GM06990 (cell line): ENCODE measurements at regions not wholly inside any gene's neighbourhood (a gene's known extent, or its start where the extent isn't known, plus 50 kb on each side); places are given as distances from the start of the nearest gene placed in this dataset.

ENCODE experiments used
- DNase-seq: peaks from one replicate; pipeline ENCODE4 v3.0.0-alpha.2; 2011; ENCODE audit not compliant: insufficient read length; ENCODE audit errors: extremely low read depth
- H3K27me3 ChIP-seq: replicated peaks from 2 replicates; pipeline ENCODE4 v1.6.0; 2011; ENCODE audit warnings: low read length; ENCODE audit not compliant: control insufficient read depth, insufficient read depth
- H3K36me3 ChIP-seq: 2 replicates; pipeline ENCODE4 v1.5.1; 2011; ENCODE audit warnings: low read length; ENCODE audit not compliant: control insufficient read depth, insufficient read depth
- H3K4me3 ChIP-seq: replicated peaks from 2 replicates; pipeline ENCODE4 v1.5.1; 2011; ENCODE audit warnings: low read depth, mild to moderate bottlenecking, control low read depth, low read length
- TF ChIP-seq, protein P1 (sequence below): IDR thresholded peaks from 2 replicates; pipeline ENCODE4 v1.5.1; 2011; ENCODE audit warnings: low read length, control low read depth, mild to moderate bottlenecking, inconsistent platforms; ENCODE audit not compliant: insufficient read depth, poor library complexity, severe bottlenecking

DNA sequence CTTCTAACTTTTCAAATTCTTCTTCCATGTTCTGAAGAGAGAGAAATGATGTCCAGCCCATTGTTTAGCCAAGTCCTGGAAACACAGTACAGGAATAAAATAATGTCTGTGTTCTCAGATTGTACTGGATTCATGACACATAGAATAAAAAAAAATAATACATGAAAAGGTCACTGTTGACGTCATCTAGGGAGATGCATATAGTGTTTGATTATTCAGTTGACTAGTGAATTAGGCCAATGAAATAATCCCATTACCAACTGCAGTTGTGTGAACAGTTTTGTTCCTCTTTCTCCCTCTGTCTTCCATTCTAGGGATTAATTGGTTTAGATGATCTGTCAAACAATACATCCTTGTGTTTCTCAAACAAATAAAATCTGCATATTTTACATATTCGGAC is 222.8 kb downstream of the ALDH8A1 start:
- TF ChIP-seq, protein P1, sequence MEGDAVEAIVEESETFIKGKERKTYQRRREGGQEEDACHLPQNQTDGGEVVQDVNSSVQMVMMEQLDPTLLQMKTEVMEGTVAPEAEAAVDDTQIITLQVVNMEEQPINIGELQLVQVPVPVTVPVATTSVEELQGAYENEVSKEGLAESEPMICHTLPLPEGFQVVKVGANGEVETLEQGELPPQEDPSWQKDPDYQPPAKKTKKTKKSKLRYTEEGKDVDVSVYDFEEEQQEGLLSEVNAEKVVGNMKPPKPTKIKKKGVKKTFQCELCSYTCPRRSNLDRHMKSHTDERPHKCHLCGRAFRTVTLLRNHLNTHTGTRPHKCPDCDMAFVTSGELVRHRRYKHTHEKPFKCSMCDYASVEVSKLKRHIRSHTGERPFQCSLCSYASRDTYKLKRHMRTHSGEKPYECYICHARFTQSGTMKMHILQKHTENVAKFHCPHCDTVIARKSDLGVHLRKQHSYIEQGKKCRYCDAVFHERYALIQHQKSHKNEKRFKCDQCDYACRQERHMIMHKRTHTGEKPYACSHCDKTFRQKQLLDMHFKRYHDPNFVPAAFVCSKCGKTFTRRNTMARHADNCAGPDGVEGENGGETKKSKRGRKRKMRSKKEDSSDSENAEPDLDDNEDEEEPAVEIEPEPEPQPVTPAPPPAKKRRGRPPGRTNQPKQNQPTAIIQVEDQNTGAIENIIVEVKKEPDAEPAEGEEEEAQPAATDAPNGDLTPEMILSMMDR: no peak
- H3K4me3 ChIP-seq: no peak overlapping the region
- H3K27me3 ChIP-seq: no peaks in the 10 kb centered on the region
- no peaks in the 10 kb centered on the region for H3K36me3 ChIP-seq
- no peak for DNase-seq

DNA sequence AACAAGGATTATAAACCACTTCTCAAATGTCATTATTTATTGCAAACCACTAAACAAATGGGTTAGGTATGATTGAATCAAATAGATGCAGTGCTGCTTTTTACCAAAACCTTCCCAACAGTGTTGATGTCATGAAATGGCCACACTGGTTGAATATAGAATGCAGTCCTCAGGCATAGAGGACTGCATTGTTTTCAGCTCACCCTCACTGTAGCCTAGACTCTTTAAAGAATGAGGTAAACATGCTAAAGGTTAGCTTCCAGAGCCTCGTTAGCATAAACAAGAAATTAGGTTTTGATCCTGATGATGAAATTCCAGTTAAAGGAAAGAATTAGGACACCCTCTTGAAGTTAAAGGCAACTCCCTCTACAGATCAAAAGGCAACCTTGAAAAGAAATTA is 224.3 kb downstream of the ALDH8A1 start:
- no peak for DNase-seq

DNA sequence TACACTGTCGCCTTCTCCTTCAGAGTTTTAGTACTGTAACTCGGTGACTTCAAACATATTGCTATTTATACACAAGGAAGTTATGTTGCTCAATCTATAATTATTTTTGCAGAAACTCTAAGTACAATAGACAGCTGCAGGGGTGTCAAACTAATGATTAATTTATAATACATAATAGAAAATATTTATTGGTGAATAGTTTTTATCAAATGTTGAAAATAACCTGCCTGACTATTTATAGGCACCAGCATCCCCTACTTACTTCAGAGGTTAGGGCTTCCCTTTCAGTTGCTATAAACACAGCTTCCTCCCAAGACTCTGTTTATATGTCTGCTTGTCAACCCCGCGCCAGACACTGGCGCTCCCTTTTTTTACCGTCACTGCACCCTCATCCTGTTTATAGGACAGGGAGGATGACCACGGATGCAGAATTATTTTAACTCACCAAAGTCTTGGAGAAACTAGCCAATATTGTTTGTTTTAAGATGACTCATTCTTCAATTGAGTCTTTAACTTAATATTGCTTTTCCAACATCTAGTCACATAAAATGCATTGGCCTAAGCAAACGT is 225.0 kb downstream of the ALDH8A1 start:
- Histone ChIP-seq H3K4me3 (no peak overlapping the region), H3K27me3 (no peaks in the 10 kb centered on the region), H3K36me3 (no peaks in the 10 kb centered on the region)
- TF ChIP-seq, protein P1: no peak
- DNase-seq: no peak

More for the DNA sequence above, 224.3 kb downstream of the ALDH8A1 start:
- Histone ChIP-seq H3K27me3 (no peaks in the 10 kb centered on the region), H3K36me3 (no peaks in the 10 kb centered on the region), H3K4me3 (no peak overlapping the region)
- TF ChIP-seq, protein P1: no peak

DNA sequence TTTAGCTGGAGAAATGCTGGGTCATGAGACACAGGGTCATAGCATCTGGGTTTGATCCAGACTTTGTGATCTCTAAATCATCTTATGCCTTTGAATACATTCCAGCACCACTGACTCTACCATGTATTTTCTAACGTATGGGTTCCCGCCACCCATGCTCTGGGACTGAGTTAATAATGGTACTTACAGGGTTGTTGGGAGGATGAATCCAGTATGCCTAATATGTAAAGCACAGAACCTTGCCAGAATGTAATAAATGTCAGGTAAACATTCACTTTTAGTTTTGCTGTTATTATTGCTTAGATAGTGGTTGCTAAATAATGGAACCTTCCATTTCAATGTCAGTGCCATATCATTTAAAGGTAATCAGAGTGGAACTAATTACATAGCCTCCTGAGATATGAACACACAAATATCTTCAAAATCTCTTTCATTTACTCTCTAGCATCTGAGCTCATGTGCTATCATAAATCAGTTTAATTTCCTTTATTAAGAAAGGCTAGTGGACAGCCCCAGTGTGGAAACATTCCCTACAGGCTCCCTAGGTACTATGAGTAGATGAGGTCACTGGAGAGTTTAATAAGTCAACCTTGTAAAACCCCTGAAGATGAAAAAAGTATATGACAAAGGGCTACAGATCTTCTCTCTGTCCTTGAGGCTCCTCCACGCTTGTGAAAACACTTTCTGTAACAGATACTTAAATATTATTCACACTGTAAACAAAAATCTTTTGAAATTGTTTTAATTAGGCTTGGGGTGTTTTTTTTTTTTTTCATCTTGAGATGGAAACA is 226.6 kb downstream of the ALDH8A1 start:
- H3K27me3 ChIP-seq: no peaks in the 10 kb centered on the region
- no peaks in the 10 kb centered on the region for H3K36me3 ChIP-seq
- TF ChIP-seq, protein P1: no peak
- no peak overlapping the region for H3K4me3 ChIP-seq
- DNase-seq: no peak

DNA sequence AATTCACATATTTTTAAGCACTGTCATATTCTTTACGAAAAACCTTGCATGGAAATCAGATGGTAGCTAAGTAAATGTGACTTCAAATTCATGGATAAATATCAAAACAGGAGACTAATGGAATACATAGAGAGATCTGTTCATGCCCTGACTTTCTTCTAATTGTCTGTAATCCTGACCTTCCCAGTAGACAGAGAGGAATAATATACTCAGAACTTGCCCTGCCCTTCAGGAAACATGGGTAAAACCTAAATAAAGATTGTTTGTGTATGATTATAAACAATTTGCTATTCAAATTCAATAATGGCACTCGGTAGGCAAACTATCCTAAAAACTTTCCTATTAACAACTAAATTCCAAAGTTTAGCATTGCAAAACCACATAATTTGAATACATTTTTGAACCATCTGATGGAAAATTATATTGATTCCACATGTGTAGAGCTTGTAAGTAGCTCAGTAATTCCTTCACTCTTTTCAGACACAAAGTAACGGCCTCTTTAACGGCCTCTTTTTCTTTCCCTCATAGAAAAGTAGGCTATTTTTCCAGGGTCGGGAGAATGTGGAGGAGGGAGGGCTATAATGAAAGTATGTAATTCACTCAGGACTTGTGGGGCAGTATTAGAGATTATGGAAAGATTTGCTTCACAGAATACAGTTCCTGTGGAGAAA is 227.6 kb downstream of the ALDH8A1 start:
- no peak for DNase-seq
- Histone ChIP-seq H3K36me3 (no peaks in the 10 kb centered on the region), H3K4me3 (no peak overlapping the region), H3K27me3 (no peaks in the 10 kb centered on the region)
- TF ChIP-seq, protein P1: no peak
